Transverse colon (tissue), 3 donors: ENCODE measurements at regions not wholly inside any gene's neighbourhood (a gene's known extent, or its start where the extent isn't known, plus 50 kb on each side); places are given as distances from the start of the nearest gene placed in this dataset.

ENCODE experiments used
- EP300 ChIP-seq: sonication (generic); formaldehyde crosslinking; IDR thresholded peaks from one replicate; pipeline ENCODE4 v1.6.1; 2017; ENCODE audit warnings: antibody characterized with exemption, low read depth
- POLR2A ChIP-seq: fragments of 450-650 bp; IDR thresholded peaks from one replicate; pipeline ENCODE4 v1.6.1; 2016; ENCODE audit warnings: antibody characterized with exemption, mild to moderate bottlenecking, moderate library complexity
- TF ChIP-seq, protein P1 (sequence below), 5 experiments: fragments of 200-600 bp in 3 of 5; fragments of 450-650 bp in 2 of 5; sonication (generic) in 3 of 5; IDR thresholded peaks; 1 replicate in 2 of 5; 2 replicates in 3 of 5; pipeline ENCODE4 v1.5.1; 2016 to 2017; ENCODE audit warnings: antibody characterized with exemption in 5 of 5, inconsistent platforms in 3 of 5, mild to moderate bottlenecking in 2 of 5, moderate library complexity in 1 of 5

- no peak for TF ChIP-seq POLR2A
- TF ChIP-seq, protein P1, sequence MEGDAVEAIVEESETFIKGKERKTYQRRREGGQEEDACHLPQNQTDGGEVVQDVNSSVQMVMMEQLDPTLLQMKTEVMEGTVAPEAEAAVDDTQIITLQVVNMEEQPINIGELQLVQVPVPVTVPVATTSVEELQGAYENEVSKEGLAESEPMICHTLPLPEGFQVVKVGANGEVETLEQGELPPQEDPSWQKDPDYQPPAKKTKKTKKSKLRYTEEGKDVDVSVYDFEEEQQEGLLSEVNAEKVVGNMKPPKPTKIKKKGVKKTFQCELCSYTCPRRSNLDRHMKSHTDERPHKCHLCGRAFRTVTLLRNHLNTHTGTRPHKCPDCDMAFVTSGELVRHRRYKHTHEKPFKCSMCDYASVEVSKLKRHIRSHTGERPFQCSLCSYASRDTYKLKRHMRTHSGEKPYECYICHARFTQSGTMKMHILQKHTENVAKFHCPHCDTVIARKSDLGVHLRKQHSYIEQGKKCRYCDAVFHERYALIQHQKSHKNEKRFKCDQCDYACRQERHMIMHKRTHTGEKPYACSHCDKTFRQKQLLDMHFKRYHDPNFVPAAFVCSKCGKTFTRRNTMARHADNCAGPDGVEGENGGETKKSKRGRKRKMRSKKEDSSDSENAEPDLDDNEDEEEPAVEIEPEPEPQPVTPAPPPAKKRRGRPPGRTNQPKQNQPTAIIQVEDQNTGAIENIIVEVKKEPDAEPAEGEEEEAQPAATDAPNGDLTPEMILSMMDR (IDR thresholded peaks at IDR 0.05): no peak
- TF ChIP-seq EP300: no peak
These were observed 439.7 kb upstream of the IGFBP3 start for GRCh38 chr7:46360811-46361210.
